T-helper 22 cell (primary cell): ENCODE measurements at regions not wholly inside any gene's neighbourhood (a gene's known extent, or its start where the extent isn't known, plus 50 kb on each side); places are given as distances from the start of the nearest gene placed in this dataset.
A peak's percentile ranks its signal among the peaks of the same experiment; 100 is the strongest.
"Not testable (repeated sequence)": the region's sequence is repeated elsewhere in the genome, so short reads cannot be mapped to it uniquely, and the experiment has no call there.

ENCODE experiments used
- DNase-seq: peaks from one replicate; pipeline ENCODE4 v3.0.0-alpha.2; 2020; ENCODE audit warnings: low read depth

DNA sequence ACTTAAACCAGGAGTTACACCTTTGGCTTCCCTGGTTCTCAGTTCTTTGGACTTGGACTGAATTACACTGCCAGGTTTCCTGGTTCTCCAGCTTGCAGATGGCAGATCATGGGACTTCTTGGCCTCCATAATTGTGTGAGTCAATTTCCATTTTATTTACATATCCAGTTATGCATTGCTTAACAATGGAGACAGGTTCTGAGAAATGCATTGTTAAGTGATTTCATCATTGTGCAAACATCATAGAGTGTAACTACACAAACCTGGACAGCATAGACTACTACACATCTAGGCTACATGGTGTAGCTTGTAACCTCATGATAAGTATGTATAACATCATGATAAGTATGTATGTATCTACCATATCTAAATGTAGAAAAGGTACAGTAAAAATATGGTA, 276.1 kb upstream of the BTG1 start:
- no peak for DNase-seq

DNA sequence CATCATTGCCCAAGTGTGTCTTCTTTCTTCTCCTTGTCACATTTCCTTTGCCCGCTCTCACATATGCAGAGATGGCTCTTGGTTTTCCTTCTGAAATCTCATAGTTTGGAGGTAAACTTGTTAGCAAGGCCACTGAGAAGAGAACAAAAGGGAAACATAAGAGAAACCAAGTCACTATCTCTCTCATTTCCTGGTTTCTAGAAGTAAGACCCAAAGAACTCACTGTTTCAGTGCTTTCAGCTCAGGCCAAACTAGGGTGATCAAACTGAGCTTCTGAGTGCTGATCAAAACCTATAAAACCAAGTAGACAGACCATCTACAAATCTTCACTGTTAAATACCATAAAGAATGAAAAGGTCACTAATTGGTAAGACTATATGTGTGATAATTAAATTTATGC, 275.4 kb upstream of the BTG1 start:
- no peak for DNase-seq

DNA sequence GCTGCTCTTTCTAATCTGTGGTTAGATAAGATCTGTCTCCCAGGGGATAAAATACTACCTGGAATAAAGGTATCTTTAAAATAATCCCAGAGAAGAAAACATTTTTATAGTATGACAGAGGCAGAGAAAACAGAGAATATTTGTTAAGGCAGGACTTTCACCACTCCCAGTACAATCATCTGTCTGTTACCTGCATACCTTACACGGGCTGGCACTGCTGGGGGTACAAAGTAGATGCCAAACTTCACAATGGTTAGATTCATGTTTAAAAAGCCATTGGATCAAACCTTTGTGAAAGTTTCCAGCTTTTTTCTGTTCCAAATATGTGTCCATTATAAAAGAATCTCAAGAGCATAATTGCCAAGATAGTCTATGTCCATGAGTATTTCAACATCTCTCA, 273.6 kb upstream of the BTG1 start:
- DNase-seq = no peak

DNA sequence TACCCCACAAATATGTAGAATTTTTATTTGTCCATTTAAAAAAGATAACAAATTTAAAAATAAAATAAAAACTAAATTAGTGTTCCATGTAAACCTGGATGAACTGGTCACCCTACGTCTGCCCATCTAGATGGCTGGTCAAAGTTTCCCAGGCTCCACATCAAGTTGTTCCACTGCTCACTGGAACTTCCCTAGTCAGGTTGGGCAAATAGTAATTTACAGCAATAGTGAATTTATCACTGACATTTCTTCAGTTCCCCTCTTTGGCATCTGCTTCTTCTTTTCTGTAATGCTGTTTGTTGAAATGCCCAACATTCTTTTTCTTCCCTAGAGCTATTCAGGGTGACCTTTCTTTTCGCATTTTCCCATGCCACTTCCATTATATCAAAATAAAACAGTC, 272.7 kb upstream of the BTG1 start:
- DNase-seq = no peak

DNA sequence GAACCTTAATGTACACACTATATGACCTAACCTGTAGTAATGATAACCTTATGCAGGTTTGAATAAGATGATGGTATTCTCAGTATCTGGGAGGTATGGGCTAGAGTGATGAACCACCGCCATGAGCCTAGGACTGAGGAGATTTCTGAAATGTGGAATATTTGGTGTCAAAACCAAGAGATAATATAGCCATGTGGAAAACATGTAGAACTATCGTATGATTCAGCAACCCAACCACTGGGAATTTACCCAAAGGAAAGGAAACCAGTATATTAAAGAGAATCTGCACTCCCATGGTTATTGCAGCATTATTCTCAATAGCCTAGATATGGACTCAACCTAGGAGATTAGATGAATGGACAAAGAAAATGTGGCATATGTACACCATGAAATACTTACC, 271.7 kb upstream of the BTG1 start:
- no peak for DNase-seq

DNA sequence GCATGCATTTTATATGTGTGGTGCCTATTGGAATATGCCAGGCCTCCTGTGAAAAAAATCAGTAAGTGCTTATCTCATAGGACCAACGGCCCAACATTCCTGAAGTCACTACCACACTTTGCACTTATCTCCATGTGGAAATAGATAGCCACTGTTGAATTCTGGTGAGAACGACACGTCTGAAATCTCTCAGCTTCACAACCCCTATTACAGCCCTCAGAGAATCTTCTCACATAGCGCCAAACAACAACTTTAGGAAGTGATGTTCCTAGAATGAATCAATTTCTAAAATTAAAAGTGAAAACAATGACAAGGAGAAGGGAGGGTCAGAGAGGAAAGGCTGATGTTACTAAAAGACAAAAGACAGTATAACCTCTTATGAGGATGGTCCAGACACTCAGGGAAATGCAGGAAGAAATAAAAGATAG, 270.8 kb upstream of the BTG1 start:
- no peak for DNase-seq

DNA sequence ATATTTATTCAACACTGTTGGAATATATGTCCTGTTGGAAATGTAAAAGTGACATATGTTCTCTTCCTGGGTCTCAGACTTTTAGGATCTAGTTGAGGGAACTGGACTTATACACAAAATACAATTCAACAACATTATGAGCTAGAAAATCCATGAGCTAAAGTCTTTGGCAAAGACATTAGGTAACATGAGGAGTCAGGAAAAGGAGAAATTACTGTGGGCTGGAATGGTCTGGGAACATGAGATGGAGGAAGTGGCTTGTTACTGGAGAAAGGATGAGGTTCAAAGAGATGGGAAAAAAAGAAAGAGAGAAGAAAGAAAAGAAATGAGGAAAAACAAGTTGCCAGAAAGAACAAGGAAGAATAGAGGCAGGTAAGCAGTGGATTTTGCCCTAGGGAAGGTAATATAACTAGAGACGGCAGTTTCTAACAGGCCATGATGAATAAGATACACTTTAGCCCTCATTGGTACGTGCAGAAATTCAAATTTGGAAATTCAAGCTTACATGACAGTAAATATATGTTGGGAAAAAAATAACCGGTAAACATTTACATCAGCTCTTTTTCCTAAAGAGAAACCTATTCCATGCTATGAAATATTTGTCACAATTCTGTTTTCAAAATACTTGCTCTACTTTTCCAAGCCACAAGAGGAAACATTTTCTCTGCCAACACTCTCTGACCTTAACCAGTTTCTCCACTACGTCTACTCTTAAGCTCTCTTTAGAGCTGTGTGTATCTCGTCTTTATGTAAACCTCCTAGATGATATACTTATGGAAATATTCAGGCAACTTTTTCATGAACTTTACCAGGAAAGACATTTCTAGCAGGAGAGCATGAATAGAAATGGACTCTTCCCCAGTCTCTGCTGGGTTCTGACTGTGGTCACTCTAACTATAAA, 268.8 kb upstream of the BTG1 start:
- no peak for DNase-seq

DNA sequence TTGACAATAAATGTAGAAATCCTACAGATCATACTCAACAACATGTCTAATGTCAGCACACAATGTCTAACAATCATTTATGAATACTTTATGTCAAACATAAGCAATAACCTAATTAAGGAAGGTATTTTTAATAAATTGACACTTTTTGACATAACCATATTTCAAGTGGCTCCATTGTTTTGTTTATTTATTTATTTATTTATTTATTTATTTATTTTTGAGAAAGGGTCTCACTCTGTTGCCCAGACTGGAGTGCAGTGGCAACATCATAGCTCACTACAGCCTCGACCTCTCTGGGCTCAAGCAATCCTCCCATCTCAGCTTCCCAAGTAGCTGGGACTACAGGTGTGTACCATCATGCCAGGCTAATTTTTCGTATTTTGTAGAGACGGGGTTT, 267.6 kb upstream of the BTG1 start:
- no peak for DNase-seq

DNA sequence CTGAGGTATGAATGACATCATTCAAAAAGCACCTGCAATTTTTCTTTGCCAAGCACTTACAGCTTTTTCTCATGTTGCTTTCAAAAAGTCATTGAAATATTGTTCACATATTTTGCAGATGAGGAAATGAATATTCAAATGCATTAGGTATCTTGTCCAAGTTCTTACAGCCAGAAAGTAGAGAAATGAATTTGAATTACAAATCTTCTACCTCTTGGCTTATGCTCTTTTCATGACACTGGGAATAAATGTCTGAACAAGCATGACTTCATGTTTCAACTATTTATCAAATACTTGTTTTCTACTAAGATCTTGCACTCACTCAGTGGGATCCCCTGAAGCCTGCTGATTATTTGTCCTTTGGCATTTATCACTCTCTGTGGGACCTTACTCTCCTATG, 267.2 kb upstream of the BTG1 start:
- no peak for DNase-seq

DNA sequence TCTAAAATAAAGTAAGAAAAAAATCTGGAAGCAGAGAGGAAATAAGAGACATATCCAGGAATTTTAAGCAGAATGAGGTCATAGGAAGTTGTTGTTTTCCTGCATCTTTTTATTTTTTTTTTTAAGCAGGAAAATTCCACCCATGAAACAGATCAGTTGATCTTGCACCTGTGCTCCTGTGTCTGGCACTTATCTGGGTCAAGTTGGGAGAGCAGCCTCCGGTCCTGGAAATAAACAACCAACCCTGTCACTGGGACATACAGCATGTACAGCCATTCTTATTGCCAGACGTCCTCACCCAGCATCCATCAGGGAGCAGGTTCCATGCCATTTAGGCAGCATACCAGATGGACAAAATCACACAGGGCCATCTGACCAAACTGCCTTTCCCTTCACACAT, 266.0 kb upstream of the BTG1 start:
- no peak for DNase-seq

DNA sequence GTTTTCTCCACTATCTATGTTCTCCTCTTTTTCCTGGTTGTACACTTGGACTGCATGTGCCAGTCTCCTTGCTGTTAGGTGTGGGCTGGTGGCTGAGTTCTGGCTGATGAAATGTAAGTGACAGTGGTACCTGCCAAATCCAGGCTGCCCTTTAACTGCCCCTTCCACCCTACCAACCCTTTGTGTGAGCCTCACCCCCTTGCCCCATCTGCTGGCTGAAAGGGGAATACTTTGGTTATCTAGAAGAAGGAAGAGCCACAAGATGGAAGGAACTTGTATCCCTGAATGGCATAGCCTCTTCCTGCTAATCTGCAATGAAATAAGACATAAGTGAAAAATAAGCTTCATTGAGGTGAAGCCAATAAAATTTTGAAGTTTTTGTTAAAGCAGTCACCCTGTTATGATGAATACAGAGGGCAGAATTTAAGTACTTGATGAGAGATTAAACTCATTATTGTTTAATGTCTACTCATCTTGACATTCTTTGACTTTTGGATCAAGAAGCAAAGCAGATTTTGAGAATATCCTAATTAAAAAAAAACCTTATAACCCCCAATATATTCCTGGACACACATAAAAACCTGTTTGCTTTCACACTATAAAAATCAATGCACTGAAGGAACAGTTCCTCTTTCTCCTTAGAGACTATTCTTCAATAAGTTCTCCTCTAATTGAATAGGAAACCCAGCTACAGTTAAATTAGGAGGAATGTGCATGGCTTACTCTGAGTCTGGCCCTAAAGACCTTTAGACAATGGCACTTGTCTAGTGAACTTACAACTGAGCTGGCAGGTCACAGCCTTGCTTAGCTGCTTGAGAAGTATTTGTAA, 262.6 kb upstream of the BTG1 start:
- DNase-seq = no peak

DNA sequence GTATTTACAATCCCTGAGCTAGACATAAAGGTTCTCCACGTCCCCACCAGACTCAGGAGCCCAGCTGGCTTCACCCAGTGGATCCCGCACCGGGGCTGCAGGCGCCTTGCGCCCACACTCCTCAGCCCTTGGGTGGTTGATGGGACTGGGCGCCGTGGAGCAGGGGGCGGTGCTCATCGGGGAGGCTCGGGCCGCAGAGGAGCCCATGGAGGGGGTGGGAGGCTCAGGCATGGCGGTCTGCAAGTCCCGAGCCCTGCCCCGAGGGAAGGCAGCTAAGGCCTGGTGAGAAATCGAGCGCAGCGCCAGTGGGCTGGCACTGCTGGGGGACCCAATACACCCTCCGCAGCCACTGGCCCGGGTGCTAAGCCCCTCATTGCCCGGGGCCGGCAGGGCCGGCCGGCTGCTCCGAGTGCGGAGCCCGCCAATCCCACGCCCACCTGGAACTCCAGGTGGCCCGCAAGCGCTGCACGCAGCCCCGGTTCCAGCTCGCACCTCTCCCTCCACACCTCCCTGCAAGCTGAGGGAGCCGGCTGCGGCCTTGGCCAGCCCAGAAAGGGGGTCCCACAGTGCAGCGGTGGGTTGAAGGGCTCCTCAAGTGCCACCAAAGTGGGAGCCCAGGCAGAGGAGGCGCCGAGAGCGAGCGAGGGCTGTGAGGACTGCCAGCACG, 260.9 kb upstream of the BTG1 start:
- not testable (repeated sequence) for DNase-seq

DNA sequence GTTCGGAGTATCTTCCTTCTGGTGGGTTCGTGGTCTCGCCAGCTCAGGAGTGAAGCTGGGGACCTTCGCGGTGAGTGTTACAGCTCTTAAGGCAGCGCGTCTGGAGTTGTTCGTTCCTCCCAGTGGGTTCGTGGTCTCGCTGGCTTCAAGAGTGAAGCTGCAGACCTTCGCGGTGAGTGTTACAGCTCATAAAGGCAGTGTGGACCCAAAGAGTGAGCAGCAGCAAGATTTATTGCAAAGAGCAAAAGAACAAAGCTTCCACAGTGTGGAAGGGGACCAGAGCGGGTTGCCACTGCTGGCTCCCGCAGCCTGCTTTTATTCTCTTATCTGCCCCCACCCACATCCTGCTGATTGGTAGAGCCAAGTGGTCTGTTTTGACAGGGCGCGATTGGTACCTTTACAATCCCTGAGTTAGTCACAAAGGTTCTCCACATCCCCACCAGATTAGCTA, 260.2 kb upstream of the BTG1 start:
- peak; percentile 6 for DNase-seq

DNA sequence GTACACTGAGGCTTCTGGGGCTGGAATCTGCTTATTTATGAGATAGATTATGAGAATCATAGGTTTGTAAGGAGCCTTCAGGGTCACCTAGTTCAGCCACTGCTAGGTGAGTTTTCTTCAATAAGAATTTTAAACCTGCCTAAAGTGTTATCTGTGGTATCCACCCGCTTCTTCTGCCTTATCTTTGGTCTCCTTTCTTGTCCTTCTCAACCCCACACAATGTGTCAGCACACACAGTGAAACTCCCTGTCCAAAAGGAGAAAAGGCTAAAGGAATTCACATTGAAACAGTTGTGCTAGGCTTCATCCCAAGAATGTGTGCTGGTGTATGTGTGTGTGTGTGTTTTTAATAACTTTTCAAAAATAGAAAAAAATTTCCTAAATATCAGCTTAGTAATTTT, 259.3 kb upstream of the BTG1 start:
- no peak for DNase-seq

DNA sequence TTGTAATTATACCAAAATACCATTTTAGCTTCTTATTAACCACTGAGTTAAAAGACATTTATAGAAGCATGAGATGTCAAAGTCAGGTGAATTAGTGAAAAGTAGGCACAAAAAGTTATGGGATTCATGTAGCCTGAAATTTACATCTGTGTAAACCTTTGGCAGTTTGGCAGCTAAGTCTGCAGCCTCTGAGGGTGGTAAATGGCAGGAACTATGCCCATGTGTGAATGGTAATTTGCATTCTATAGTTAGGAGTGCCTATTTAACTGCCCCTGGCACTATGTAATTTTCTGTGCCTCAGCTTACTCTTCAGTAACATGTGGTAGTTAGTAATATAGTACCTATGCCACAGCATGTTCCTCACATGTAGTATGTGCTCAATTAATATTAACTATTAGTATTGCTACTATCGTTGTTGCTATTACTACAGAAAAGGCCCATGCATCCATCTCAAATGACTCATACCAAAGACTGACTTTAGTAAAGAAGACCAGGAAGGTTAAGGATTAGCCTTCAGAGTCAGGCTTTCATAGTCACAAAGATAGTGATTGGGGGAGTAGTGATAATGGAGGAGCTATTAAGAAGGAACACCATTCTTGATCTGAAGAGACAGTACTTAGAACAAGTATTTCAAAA, 258.7 kb upstream of the BTG1 start:
- no peak for DNase-seq

DNA sequence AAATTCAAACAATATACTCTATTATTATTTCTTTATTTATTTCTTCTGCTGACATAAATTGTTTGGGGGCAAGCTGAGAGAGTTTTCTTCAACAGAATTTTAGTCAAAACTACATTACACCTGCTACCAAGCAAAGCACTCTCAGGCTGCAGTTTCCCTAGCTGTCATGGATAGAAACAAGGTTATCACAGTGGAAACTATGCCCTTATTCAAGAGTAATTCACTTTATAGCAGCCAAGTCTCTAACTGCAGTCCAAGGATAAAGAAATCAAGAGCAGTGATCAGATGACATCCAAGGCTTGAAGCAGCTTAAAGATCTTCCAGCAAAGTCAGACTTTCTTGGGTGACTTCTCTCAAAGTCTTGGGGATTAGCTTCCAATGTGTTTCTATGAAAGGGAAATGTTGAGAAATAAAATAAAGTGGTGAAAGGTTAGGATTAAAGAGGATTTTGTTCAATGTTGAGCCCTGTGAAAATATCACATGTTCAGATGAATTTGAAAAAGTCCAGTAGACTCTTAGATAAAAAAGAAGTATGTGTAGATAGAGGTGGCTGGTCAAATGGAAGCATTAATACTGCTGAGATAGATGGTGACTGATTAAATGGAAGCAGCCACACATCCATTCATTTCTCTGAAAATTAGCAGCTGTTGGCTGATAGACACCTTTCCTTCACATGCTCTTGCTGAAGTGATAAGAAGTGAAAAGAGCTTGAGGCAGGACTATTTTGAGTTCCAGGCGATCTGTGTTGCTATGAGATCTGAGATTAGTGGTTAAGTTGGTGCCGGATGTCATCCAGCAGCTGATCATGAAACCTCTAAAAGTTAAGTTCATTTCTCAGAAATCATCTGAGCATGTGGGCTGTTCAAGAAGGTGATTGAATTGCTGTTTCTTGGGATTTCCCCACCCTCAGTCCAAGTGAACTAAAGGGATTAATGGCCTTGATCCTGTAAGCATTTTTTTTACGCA, 257.8 kb upstream of the BTG1 start:
- peak; percentile 39 for DNase-seq

DNA sequence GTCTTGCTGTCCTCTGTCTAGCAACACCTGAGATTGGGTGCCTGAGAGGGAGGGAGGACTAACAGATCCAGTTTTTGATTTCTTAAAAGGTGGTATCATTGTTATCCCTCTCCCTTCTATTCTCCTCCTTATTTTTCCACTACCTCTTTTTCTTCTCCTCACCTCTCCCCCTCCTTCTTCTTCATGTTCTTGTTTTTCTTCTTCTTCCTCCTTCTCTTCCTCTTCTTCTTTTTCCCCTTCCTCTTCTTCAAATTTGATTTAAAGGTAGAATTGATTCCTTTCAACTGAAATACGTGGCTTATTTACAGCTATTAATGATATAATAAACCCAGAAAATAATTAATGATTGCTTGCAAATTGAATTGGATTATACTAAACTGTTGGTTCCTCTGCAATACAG, 256.8 kb upstream of the BTG1 start:
- no peak for DNase-seq

DNA sequence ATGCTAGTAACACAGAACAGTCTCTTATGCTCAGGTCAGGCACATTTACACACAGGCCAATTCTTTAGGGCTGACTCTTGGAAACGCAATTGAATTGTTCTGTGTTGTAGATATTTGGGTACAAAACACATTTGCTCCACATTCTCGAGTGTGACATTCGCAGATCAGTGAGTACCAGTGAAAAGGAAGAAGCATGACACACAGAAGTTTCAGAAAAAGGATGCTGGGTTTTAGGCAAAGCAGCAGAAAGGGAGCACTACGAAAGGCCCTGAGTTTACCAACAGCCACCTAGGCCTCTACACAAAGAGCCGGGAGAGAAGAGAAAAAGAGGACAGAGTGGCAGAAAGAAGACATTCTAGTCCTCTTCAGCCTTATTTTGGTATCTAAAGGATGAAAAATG, 254.4 kb upstream of the BTG1 start:
- no peak for DNase-seq

DNA sequence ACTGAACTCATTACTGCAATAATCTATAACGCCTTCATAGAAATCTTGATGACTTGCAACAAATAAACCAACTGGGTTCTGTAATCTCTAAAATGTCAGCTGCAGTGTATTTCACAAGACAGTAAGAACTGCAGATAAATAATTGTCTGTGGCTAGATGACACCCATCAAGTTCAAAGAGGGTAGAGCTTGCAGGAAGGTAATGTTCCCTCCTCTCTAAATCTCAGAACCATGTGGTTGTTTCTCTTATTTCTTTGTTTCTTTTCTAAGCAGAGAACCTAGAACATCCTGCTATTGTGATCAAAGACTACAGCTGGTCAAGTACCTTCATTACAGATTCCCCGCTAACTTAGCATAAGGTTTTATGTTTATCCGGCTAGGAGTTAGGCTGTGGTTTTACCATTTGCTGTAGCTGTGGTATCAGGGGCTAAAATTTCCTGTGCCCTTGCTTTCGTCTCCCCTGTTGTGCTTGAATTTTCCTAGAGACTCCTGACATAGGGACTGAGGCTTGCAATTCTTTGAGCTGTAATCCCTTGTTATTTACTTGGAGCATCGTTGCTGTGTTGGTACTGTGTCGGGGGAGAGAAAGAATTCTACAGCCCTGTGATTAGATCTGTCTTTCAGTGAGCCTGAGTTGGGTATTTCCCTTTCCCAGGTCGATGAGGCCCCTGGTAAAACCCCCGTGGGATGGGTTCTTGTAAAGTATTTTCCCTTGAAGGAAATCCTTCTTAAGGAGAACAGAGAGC, 253.1 kb upstream of the BTG1 start:
- peak; percentile 5 for DNase-seq

DNA sequence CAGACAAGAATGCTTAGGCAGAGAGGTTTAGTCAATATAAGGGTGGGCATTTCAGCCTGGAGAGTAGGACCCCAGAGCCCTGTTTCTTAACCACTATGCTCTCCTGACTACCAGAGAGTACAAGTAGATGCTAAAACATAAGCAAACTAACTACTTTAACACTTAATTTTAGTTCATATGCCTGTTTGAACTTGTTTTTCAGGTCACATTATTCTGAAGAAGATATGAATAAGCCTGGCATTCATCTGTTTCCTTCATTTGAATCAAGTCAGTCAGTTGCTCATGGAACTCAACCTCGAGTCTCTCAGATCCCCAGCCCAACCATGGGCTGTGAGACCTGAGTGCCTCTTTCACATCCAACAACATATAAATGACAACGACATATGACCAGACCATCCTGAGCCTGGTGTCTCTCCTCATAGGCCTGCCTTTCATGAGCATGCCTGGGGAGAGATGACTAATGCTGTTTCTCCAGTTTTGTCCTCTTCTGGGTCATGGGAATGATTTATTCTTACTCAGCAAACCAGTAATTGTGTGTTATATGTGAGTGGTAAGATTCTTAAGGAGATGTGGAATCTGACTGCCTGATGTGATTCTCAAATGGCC, 251.1 kb upstream of the BTG1 start:
- no peak for DNase-seq
